A673 (cell line): ENCODE measurements at regions not wholly inside any gene's neighbourhood (a gene's known extent, or its start where the extent isn't known, plus 50 kb on each side); places are given as distances from the start of the nearest gene placed in this dataset.
"Not testable (repeated sequence)": the region's sequence is repeated elsewhere in the genome, so short reads cannot be mapped to it uniquely, and the experiment has no call there.

Experiments used
- BruUV-seq: library from RNA; stranded (reverse); fragments of 400-500 nt; replicated peaks from 2 replicates; lab custom pipeline; 2021; lab: Mats Ljungman, UMichigan
- CTCF ChIA-PET: fragments of 300-600 bp; sonication (Branson Sonifier 250); formaldehyde crosslinking; loops from one replicate; lab custom pipeline; 2022; ENCODE audit warnings: antibody characterized with exemption; lab: Charles Lee
- POLR2A ChIA-PET: fragments of 300-600 bp; sonication (Branson Sonifier 250); formaldehyde crosslinking; loops from one replicate; lab custom pipeline; 2022; ENCODE audit warnings: antibody characterized with exemption; ENCODE audit not compliant: low non-redundant PET; lab: Charles Lee
- DNase-seq: peaks from one replicate; pipeline ENCODE4 v3.0.0-alpha.2; 2015; ENCODE audit warnings: low spot score
- H3K27ac ChIP-seq: fragments of 200-600 bp; sonication (generic); 2 replicates; pipeline ENCODE4 v1.5.1; 2016; ENCODE audit warnings: mixed run types, low read depth, mild to moderate bottlenecking, mixed read lengths, antibody characterized with exemption, low read length; ENCODE audit not compliant: poor library complexity, severe bottlenecking
- H3K27me3 ChIP-seq: fragments of 200-600 bp; sonication (generic); replicated peaks from 2 replicates; pipeline ENCODE4 v1.6.1; 2017; ENCODE audit warnings: mixed run types, low read depth, mild to moderate bottlenecking, mixed read lengths, antibody characterized with exemption, low read length; ENCODE audit not compliant: insufficient read depth, poor library complexity
- H3K36me3 ChIP-seq: fragments of 200-600 bp; sonication (generic); 2 replicates; pipeline ENCODE4 v1.6.1; 2016; ENCODE audit warnings: mixed run types, mild to moderate bottlenecking, mixed read lengths, antibody characterized with exemption, low read length; ENCODE audit not compliant: insufficient read depth, poor library complexity, severe bottlenecking
- H3K4me1 ChIP-seq: fragments of 200-600 bp; sonication (generic); 2 replicates; pipeline ENCODE4 v1.6.1; 2017; ENCODE audit warnings: mixed run types, mild to moderate bottlenecking, mixed read lengths, antibody characterized with exemption, low read length; ENCODE audit not compliant: insufficient read depth, poor library complexity, severe bottlenecking
- H3K4me3 ChIP-seq: fragments of 200-600 bp; sonication (generic); 2 replicates; pipeline ENCODE4 v1.5.1; 2016; ENCODE audit warnings: low read depth, mixed run types, mild to moderate bottlenecking, mixed read lengths, low read length; ENCODE audit not compliant: poor library complexity, severe bottlenecking
- H3K9me3 ChIP-seq: fragments of 200-600 bp; sonication (generic); 2 replicates; pipeline ENCODE4 v1.6.1; 2016; ENCODE audit warnings: mixed run types, low read depth, mild to moderate bottlenecking, mixed read lengths, antibody characterized with exemption, low read length; ENCODE audit not compliant: poor library complexity, severe bottlenecking
- EZH2 ChIP-seq: fragments of 200-600 bp; sonication (generic); IDR thresholded peaks from 2 replicates; pipeline ENCODE4 v1.6.1; 2017; ENCODE audit warnings: borderline replicate concordance, low read depth, mild to moderate bottlenecking, mixed read lengths, antibody characterized with exemption, low read length; ENCODE audit not compliant: poor library complexity, severe bottlenecking
- intact Hi-C: fragments of 100-400 bp; cut with micrococcal nuclease; formaldehyde crosslinking; loops from one replicate; pipeline ENCODE4 v1.10.0; 2022; ENCODE audit not compliant: unreplicated experiment
- TF ChIP-seq, protein P1 (sequence below): fragments of 300-800, 200-600 bp; sonication (generic); conservative IDR thresholded peaks from 2 replicates; pipeline ENCODE4 v1.5.1; 2017; ENCODE audit warnings: low read depth, mild to moderate bottlenecking, antibody characterized with exemption, low read length, moderate library complexity, mixed read lengths

DNA sequence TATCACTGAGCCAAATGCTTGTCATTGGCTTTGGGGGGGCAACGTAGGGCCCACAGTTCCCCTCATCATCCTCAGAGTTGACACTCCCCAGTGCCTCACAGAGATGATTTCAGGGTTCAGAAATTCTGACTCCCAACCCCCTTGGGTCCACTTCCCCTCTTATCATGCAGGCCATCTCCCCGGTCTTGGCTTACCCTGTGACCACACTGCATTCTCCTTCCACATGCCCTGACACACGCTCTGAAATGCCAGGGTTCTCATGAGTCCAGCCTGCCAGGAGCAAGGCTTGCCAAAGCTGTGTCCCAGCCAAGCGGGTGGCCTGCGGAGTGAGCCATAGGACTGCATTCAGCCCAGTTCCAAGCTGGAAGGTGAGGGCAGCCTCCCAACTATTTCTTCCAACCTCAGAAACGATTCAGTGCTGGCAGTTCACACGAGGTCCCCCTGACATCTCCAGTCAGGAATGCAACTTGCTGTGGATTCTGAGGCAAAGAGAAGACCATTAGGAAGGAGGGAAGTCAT is 101.2 kb downstream of the SMIM20 start:
- intact Hi-C loops, result no loop called here
- no peak for TF ChIP-seq EZH2
- TF ChIP-seq, protein P1, sequence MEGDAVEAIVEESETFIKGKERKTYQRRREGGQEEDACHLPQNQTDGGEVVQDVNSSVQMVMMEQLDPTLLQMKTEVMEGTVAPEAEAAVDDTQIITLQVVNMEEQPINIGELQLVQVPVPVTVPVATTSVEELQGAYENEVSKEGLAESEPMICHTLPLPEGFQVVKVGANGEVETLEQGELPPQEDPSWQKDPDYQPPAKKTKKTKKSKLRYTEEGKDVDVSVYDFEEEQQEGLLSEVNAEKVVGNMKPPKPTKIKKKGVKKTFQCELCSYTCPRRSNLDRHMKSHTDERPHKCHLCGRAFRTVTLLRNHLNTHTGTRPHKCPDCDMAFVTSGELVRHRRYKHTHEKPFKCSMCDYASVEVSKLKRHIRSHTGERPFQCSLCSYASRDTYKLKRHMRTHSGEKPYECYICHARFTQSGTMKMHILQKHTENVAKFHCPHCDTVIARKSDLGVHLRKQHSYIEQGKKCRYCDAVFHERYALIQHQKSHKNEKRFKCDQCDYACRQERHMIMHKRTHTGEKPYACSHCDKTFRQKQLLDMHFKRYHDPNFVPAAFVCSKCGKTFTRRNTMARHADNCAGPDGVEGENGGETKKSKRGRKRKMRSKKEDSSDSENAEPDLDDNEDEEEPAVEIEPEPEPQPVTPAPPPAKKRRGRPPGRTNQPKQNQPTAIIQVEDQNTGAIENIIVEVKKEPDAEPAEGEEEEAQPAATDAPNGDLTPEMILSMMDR, result no peak
- CTCF ChIA-PET, result no interaction called here
- no peaks in the 10 kb centered on the region for H3K4me1 ChIP-seq
- no TSS peak for BruUV-seq
- H3K9me3 ChIP-seq, result no peaks in the 10 kb centered on the region
- POLR2A ChIA-PET, result no interaction called here
- no peak overlapping the region for H3K4me3 ChIP-seq
- no peak overlapping the region for H3K27ac ChIP-seq
- peaks cover 4% of the 10 kb centered on the region for H3K27me3 ChIP-seq
- DNase-seq, result no peak
- H3K36me3 ChIP-seq, result no peaks in the 10 kb centered on the region

DNA sequence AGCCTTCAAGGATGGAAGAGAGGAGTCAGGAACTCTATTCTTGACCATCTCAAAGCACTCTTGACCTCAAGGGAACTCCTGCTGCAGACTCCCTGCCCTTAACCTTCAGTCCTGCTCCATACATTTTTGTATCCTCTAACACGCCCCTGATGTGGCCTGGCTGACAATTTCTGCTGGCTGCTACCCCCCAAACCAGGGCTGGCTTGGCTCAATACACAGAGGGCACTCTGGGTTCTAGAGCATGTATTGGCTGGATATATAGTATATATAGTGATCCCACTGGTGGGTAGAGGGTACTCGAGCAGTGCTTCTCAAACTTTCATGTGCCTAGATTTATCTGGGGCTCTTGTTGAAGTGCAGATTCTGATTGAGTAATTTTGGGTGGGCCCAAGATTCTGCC is 101.9 kb downstream of the SMIM20 start:
- no peaks in the 10 kb centered on the region for H3K9me3 ChIP-seq
- BruUV-seq, result no TSS peak
- no peaks in the 10 kb centered on the region for H3K4me1 ChIP-seq
- intact Hi-C loops, result no loop called here
- no peaks in the 10 kb centered on the region for H3K36me3 ChIP-seq
- H3K27ac ChIP-seq, result no peak overlapping the region
- no peak for DNase-seq
- TF ChIP-seq EZH2, result no peak
- TF ChIP-seq, protein P1, result no peak
- peaks cover 4% of the 10 kb centered on the region for H3K27me3 ChIP-seq
- no peak overlapping the region for H3K4me3 ChIP-seq
- CTCF ChIA-PET, result no interaction called here
- POLR2A ChIA-PET, result no interaction called here

DNA sequence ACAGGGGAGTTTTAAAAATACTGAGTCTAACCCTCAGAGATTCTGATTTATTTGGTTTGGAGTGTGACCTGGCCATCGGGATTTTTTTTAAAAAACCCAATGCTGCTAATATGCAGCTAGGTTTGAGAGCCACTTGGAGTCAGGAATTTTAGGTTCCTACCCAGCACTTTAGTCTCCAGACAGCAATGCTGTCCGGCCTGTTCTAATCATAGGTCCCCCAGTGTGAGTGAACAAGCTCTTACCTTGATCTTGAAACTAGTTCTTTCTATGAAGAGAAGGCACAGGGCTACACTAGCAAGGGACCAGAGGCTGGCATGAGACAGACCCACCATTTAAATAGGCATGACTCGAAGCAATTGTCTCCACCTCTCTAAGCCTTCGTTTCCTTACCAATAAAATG is 103.5 kb downstream of the SMIM20 start:
- Histone ChIP-seq H3K27ac (no peak overlapping the region), H3K36me3 (no peaks in the 10 kb centered on the region), H3K4me3 (no peak overlapping the region), H3K27me3 (peaks cover 4% of the 10 kb centered on the region), H3K9me3 (no peaks in the 10 kb centered on the region), H3K4me1 (no peaks in the 10 kb centered on the region)
- POLR2A ChIA-PET, result no interaction called here
- intact Hi-C loops, result no loop called here
- TF ChIP-seq, protein P1, result no peak
- TF ChIP-seq EZH2, result no peak
- BruUV-seq, result no TSS peak
- CTCF ChIA-PET, result no interaction called here
- no peak for DNase-seq

DNA sequence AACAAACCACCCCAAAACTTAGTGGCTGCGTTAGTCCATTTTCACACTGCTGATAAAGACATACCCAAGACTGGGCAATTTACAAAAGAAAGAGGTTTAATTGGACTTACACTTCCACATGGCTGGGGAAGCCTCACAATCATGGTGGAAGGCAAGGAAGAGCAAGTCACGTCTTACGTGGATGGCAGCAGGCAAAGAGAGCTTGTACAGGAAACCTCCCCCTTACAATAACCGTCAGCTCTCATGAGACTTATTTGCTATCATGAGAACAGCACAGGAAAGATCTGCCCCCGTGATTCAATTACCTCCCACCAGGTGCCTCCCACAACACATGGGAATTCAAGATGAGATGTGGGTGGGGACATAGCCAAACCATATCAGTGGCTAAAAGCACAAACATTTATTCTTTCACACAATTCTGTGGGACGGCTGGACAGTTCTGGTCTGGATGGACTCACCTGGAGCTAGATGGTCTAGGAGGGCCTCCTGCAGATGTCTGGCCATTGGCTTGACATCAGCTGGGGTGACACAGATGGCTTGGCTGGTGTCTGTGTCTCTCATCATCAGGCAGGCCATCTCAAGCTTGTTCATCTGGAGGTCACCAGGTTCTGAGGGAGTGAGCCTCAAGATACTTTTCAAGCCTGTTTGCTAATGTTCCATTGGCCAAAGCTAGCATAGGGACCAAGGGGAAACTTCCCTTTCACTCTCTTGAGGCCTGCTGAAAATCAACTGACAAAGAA is 104.1 kb downstream of the SMIM20 start:
- intact Hi-C loops, H3K4me1 ChIP-seq, CTCF ChIA-PET, H3K36me3 ChIP-seq, H3K4me3 ChIP-seq, H3K27me3 ChIP-seq, H3K9me3 ChIP-seq, POLR2A ChIA-PET, BruUV-seq, H3K27ac ChIP-seq, DNase-seq: not testable (repeated sequence)
